Endothelial cell of umbilical vein (primary cell): ENCODE measurements at regions not wholly inside any gene's neighbourhood (a gene's known extent, or its start where the extent isn't known, plus 50 kb on each side); places are given as distances from the start of the nearest gene placed in this dataset.

ENCODE experiments used
- BruUV-seq: library from RNA; stranded (reverse); fragments of 400-500 nt; replicated peaks from 2 replicates; lab custom pipeline; 2021; lab: Mats Ljungman, UMichigan
- CTCF ChIA-PET: fragments of 300-600, 350-600 bp; sonication (Branson Sonifier 250); formaldehyde crosslinking; loops from one replicate; lab custom pipeline; 2021; ENCODE audit warnings: antibody characterized with exemption, inconsistent platforms; lab: Charles Lee
- POLR2A ChIA-PET: fragments of 300-600, 350-600 bp; sonication (Branson Sonifier 250); formaldehyde crosslinking; loops from one replicate; lab custom pipeline; 2021; ENCODE audit warnings: antibody characterized with exemption, inconsistent platforms; lab: Charles Lee
- DNase-seq: peaks from one replicate; pipeline ENCODE4 v3.0.0-alpha.2; 2011; ENCODE audit warnings: low read depth, low spot score
- FAIRE-seq: peaks from 2 replicates; lab custom pipeline; 2011; peaks lifted over from hg19 to GRCh38; lab: Jason Lieb, UNC
- H2AFZ ChIP-seq: 2 replicates; pipeline ENCODE4 v1.6.0; 2012; ENCODE audit warnings: low read depth, low read length, control low read depth, inconsistent platforms
- H3K27ac ChIP-seq: 2 replicates; pipeline ENCODE4 v1.5.1; 2011; ENCODE audit warnings: low read depth, mild to moderate bottlenecking, control low read depth, low read length, moderate library complexity; ENCODE audit not compliant: insufficient read depth
- H3K27me3 ChIP-seq, 2 experiments: 2 replicates each; pipeline versions ENCODE4 v1.6.0 to v1.6.1; 2011; ENCODE audit warnings: low read length in 2 of 2, mixed read lengths in 1 of 2; ENCODE audit not compliant: control insufficient read depth in 2 of 2, insufficient read depth in 2 of 2
- H3K36me3 ChIP-seq, 2 experiments: 2 replicates in 1 of 2; 3 replicates in 1 of 2; pipeline ENCODE4 v1.5.1; 2011; ENCODE audit warnings: low read length in 2 of 2, mild to moderate bottlenecking in 1 of 2, moderate library complexity in 1 of 2; ENCODE audit not compliant: control insufficient read depth in 2 of 2, insufficient read depth in 2 of 2; ENCODE audit errors: extremely low read depth in 1 of 2
- H3K4me1 ChIP-seq: 3 replicates; pipeline ENCODE4 v1.5.1; 2011; ENCODE audit warnings: mild to moderate bottlenecking, low read length; ENCODE audit not compliant: control insufficient read depth, insufficient read depth; ENCODE audit errors: extremely low read depth
- H3K4me2 ChIP-seq: 2 replicates; pipeline ENCODE4 v1.6.1; 2011; ENCODE audit warnings: low read length, control low read depth, mixed read lengths; ENCODE audit not compliant: insufficient read depth
- H3K4me3 ChIP-seq, 3 experiments: fragments of 200-600 bp in 1 of 3; sonication (generic), shearing (Covaris generic) in 1 of 3; replicated peaks in 1 of 3; 2 replicates each; pipeline ENCODE4 v1.5.1; 2011 to 2016; ENCODE audit warnings: control low read depth in 3 of 3, low read length in 3 of 3, mild to moderate bottlenecking in 2 of 3, inconsistent platforms in 1 of 3, low read depth in 1 of 3, moderate library complexity in 1 of 3; ENCODE audit not compliant: insufficient read depth in 1 of 3
- H3K79me2 ChIP-seq: 2 replicates; pipeline ENCODE4 v1.6.0; 2012; ENCODE audit warnings: low read length, inconsistent platforms; ENCODE audit not compliant: control insufficient read depth, insufficient read depth
- H3K9ac ChIP-seq: replicated peaks from 2 replicates; pipeline ENCODE3; 2011; ENCODE audit warnings: low read length, control low read depth; ENCODE audit not compliant: insufficient read depth; ENCODE audit errors: extremely low read depth
- H3K9me1 ChIP-seq: replicated peaks from 3 replicates; pipeline ENCODE4 v1.6.0; 2011; ENCODE audit warnings: mild to moderate bottlenecking, low read length; ENCODE audit not compliant: control insufficient read depth, insufficient read depth; ENCODE audit errors: extremely low read depth
- H3K9me3 ChIP-seq: replicated peaks from 2 replicates; pipeline ENCODE4 v1.5.1; 2012; ENCODE audit warnings: low read length, inconsistent platforms; ENCODE audit not compliant: control insufficient read depth, insufficient read depth
- H4K20me1 ChIP-seq: replicated peaks from 2 replicates; pipeline ENCODE3; 2011; ENCODE audit warnings: mild to moderate bottlenecking, low read length; ENCODE audit not compliant: control insufficient read depth, insufficient read depth; ENCODE audit errors: extremely low read depth
- EZH2 ChIP-seq: IDR thresholded peaks from 2 replicates; pipeline ENCODE4 v1.6.1; 2012; ENCODE audit warnings: borderline replicate concordance, low read depth, mild to moderate bottlenecking, moderate library complexity, low read length, inconsistent platforms; ENCODE audit not compliant: severe bottlenecking
- FOS ChIP-seq: IDR thresholded peaks from 2 replicates; pipeline ENCODE4 v1.6.1; 2011; ENCODE audit warnings: mild to moderate bottlenecking, low read length, moderate library complexity, borderline replicate concordance; ENCODE audit not compliant: insufficient read depth
- GATA2 ChIP-seq: IDR thresholded peaks from 2 replicates; pipeline ENCODE4 v1.7.0; 2011; ENCODE audit warnings: low read depth, mild to moderate bottlenecking, moderate library complexity, mixed read lengths, low read length; ENCODE audit not compliant: insufficient read length, insufficient read depth
- JUN ChIP-seq: IDR thresholded peaks from 2 replicates; pipeline ENCODE4 v1.6.1; 2011; ENCODE audit warnings: borderline replicate concordance, low read depth; ENCODE audit not compliant: insufficient read length, insufficient read depth
- MYC ChIP-seq: IDR thresholded peaks from one replicate; pipeline ENCODE4 v1.6.1; 2011; ENCODE audit warnings: mild to moderate bottlenecking, low read depth, low read length
- POLR2A ChIP-seq: IDR thresholded peaks from 2 replicates; pipeline ENCODE4 v1.6.1; 2012; ENCODE audit warnings: low read depth, mild to moderate bottlenecking, control low read depth, low read length
- POLR2AphosphoS5 ChIP-seq: IDR thresholded peaks from 2 replicates; pipeline ENCODE4 v1.6.1; 2012; ENCODE audit warnings: low read depth, mild to moderate bottlenecking, control low read depth, low read length, moderate library complexity; ENCODE audit not compliant: insufficient read depth
- dilution Hi-C: fragments of 300-500 bp; cut with MboI; formaldehyde crosslinking; loops from one replicate; pipeline ENCODE4 v1.15.0; 2019; ENCODE audit warnings: low sequenced_read_pairs; ENCODE audit not compliant: extremely low pct_ligation_motif_present
- intact Hi-C: fragments of 100-400 bp; cut with micrococcal nuclease; formaldehyde crosslinking; loops from one replicate; pipeline ENCODE4 v1.10.0; 2022
- TF ChIP-seq, protein P1 (sequence below), 2 donors: IDR thresholded peaks; 1 replicate in 1 of 2; 2 replicates in 1 of 2; pipeline ENCODE4 v1.5.1; 2011; ENCODE audit warnings: low read length in 2 of 2, mild to moderate bottlenecking in 2 of 2, moderate library complexity in 2 of 2, control low read depth in 1 of 2, inconsistent platforms in 1 of 2, low read depth in 1 of 2; ENCODE audit not compliant: insufficient read depth in 1 of 2; ENCODE audit errors: extremely low read depth in 1 of 2
- TF ChIP-seq, protein P2 (sequence below): IDR thresholded peaks from 2 replicates; pipeline ENCODE4 v1.6.1; 2011; ENCODE audit not compliant: insufficient read depth, insufficient read length

DNA sequence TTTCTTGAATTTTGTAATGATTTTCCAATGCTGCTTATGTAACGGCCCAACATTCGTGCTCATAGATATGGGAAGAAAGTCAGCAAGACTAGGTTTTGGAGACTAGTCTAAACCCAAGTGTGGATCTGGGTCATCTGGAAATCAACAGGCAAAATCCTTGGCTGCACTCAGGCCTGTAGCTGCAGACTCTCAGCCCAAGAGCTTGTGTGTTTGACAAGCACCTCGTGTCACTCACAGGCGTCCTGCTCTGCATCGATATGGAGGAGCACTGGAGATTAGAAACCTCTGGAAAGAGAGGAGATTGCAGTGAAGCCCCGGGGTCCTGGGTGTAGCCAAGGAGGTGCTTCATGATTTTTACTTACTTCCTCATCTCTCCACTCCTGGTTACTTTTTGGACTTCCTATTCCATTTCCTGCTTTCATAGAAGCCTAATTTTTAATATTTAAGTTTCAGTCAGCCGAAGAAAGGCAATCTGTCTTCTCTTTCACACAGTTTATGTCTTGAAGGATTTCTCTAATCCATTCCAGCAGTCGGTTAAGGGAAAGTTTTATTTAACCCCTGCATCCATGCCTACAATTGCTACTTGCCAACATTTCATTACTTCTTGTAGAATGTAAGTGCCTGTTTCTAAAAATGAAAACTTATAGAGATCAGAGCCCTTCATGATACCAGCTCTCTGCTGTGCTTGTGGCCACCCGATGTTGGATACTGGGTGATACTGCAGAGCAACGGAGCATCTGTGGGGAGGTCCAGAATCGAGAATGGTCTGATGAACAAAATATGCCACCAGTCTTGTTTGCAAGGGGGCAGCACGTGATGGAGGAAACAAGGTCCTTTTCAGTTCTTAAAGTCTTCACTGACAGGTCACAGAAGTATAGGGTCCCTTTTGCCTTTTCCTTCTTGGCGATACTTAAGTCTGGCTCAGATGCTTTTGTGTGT, 296.3 kb downstream of the QKI start:
- no peak overlapping the region for H2AFZ ChIP-seq
- no peak overlapping the region for H3K4me2 ChIP-seq
- H3K79me2 ChIP-seq, result no peaks in the 10 kb centered on the region
- TF ChIP-seq, protein P1, sequence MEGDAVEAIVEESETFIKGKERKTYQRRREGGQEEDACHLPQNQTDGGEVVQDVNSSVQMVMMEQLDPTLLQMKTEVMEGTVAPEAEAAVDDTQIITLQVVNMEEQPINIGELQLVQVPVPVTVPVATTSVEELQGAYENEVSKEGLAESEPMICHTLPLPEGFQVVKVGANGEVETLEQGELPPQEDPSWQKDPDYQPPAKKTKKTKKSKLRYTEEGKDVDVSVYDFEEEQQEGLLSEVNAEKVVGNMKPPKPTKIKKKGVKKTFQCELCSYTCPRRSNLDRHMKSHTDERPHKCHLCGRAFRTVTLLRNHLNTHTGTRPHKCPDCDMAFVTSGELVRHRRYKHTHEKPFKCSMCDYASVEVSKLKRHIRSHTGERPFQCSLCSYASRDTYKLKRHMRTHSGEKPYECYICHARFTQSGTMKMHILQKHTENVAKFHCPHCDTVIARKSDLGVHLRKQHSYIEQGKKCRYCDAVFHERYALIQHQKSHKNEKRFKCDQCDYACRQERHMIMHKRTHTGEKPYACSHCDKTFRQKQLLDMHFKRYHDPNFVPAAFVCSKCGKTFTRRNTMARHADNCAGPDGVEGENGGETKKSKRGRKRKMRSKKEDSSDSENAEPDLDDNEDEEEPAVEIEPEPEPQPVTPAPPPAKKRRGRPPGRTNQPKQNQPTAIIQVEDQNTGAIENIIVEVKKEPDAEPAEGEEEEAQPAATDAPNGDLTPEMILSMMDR (IDR thresholded peaks at IDR 0.05; ENCODE audit: extremely low read depth in 1 of 2, insufficient read depth in 1 of 2, low read depth in 1 of 2, low read length in 2 of 2), result no peak
- TF ChIP-seq GATA2 (no peak), FOS (no peak), EZH2 (no peak), MYC (no peak), POLR2AphosphoS5 (no peak), POLR2A (no peak), JUN (no peak)
- TF ChIP-seq, protein P2, sequence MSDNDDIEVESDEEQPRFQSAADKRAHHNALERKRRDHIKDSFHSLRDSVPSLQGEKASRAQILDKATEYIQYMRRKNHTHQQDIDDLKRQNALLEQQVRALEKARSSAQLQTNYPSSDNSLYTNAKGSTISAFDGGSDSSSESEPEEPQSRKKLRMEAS, result no peak
- H3K4me3 ChIP-seq, result no peak overlapping the region
- ChIA-PET POLR2A (no interaction called here), CTCF (no interaction called here)
- no peak overlapping the region for H3K9ac ChIP-seq
- H3K27me3 ChIP-seq, result no peaks in the 10 kb centered on the region
- H3K9me3 ChIP-seq, result no peaks in the 10 kb centered on the region
- no peak overlapping the region for H3K27ac ChIP-seq
- H3K9me1 ChIP-seq, result no peaks in the 10 kb centered on the region
- H3K36me3 ChIP-seq, result no peaks in the 10 kb centered on the region
- H4K20me1 ChIP-seq, result no peaks in the 10 kb centered on the region
- intact Hi-C loops (no loop called here), dilution Hi-C loops (no loop called here)
- no peaks in the 10 kb centered on the region for H3K4me1 ChIP-seq
- no TSS peak for BruUV-seq
- no peak for DNase-seq
- FAIRE-seq, result no peak
